Activated CD4-positive, alpha-beta T cell treated with anti-CD3 and anti-CD28 coated beads for 1 hour (primary cell): ENCODE measurements at regions not wholly inside any gene's neighbourhood (a gene's known extent, or its start where the extent isn't known, plus 50 kb on each side); places are given as distances from the start of the nearest gene placed in this dataset.
"Not testable (repeated sequence)": the region's sequence is repeated elsewhere in the genome, so short reads cannot be mapped to it uniquely, and the experiment has no call there.

Experiments
- DNase-seq: peaks from one replicate; pipeline ENCODE4 v3.0.0-alpha.2; 2020

DNA sequence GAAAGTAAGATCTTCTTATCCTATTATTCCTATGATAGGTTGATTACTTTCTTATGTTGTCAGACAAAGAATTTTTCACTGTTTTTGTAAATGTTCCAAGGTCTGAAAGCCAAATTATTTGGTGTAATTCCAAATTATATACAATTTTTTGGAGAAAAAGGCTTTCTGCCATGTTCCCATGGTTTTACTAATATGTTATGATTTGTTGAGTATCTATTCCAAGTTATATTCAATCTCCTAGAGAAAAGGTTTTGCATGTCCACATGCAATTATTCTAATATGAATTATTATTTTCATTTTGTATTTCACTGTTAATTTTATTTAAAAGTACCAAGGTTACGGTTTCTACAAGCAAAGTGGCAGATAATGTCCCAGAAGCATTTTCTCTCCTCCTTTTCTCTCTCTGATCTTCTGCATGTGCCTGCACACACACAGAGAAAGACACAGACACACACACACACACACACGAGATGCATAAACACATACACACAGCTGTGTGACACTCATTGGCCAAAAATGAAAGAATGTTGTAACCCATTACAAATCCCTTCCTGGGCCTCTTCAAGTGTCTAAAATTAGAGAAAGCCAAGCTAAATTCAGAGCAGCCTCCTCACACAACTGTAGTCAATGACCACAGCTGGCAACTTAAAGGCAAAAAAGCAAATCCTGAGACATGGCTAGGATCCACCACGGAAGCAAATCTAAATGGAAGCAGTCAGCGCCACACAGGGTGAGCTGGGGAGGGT is 621.0 kb downstream of the EFNB2 start:
- no peak for DNase-seq

DNA sequence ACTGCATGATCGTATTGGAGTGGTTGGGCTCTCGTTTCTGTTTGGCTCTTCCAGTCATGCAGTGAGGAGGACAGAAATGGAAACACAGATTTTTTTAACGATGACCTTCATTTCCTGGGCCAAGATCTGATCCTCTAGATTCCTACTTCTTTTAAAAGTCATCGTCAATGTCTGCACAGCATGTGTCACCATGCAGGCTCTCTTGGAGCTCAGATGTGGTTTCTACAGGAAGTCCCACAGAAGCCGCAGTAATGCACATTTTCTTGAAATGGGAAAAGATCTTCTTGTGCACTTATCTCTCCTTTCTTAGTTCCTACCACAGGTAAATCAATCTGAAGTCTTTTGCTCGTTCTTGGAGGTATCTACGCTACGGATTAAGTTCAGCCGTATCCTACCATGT is 626.9 kb downstream of the EFNB2 start:
- no peak for DNase-seq

DNA sequence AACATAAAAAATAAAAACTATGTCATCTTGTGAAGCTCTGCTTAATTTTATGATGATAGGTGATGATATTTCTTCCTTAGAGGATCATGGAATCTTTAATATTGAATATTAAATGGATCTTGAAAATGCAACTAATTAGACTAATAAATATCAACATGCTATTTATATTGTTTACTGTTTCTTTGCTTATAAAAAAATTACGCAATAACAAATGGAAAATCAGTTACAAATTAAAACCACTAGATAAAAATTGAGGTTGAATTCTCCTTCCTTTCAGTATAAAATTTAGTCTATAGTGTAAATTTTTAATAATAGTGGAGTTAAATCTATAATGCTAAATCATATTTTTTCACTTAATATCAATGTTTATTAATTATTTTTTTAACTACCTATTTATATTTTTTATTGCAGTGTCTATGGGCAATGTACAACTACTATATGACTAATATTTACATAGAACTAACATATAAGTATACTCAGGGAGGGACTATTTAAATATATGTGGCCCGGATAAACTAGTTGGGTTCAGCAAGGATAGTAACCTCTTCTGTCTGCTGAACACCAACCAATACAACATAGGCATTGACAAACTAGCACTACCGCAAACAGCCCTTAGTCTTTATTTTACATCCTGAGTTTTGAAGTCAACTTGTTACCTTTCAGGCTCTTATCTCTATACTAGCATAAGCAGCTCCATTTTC is 628.0 kb downstream of the EFNB2 start:
- no peak for DNase-seq

DNA sequence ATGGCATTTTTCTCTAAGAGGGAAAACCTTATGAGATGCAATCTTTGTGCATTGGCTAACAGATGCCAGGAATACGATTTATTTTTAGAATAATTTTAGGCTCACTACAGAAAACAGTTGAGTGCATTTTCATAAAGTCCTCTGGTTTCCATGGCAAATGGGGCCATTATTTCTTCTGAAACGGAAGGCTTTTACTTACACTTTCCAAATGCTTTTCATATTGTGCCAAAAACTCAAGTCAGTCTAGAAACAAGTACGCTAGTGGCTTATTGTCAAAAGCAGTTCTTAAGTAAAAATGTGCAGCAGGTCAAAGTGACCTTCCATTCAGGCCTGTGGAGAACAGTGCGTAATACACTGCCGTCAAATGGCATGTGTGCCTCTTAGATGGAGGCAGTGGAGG is 628.7 kb downstream of the EFNB2 start:
- no peak for DNase-seq

DNA sequence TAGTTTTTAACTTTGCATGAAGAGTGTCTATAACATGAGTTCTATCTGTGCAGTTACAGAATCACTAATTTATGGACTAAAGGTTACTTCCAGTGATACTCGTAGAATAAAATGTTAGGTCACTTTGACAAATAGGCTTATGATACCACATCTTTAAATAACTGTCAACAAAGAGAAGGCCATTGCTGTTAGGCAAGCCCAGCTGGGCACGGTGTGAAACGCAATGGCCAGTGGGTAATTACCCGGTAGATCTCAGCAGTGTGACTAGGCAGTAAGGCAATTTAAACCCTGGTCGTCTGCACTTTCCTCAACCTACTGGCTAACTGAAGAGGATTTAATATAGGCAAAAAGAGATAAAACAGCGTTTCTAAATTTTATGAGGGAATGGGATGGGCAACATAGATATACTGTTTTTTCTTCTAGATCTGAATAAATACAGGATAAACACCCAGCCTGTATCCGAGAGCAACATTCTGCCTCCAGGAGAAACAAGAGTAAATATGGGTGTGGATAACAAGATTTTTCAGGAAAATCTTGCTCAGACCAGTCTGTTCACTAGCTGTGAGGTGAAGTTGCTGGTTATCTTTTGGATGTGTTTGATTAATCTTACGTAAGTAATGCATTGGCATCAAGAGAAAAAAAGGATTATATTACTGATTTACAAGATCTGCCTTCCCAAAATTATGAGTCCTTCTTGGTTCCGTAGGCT is 631.3 kb downstream of the EFNB2 start:
- DNase-seq: no peak

DNA sequence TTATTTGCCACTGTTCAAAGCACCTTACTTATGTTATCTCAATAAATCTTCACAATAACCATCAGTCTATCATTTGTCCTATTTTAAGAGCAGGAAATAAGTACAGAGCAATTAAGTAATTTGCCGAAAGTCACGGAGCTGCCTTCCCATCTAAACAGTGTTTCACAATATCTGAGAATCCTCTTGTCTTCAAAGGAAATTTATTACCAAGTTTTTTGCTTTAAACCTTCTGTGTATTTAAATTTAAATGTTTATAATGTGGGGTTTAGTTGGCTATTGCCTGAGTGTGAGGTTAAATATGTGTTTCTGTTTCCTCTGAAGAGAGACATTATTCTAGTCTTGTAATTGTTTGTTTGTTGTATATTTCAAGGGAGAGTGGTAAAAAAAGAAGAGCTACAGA is 633.1 kb downstream of the EFNB2 start:
- DNase-seq: no peak

DNA sequence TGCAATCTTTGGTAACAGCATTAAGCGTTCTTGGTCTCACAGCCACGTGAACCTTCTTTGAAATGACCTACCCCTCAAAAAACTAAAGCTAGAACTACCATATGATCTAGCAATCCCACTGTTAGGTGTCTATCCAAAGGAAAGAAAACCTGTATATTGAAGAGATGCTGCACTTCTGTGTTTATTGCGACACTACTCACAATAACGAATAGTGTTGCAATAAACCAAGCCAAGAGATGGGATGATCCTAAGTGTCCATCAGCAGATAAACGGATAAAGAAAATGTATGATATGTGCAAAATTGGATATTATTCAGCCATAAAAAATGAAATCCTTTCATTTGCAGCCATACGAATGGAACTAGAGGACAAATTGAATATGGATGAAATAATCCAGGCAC is 637.9 kb downstream of the EFNB2 start:
- no peak for DNase-seq

DNA sequence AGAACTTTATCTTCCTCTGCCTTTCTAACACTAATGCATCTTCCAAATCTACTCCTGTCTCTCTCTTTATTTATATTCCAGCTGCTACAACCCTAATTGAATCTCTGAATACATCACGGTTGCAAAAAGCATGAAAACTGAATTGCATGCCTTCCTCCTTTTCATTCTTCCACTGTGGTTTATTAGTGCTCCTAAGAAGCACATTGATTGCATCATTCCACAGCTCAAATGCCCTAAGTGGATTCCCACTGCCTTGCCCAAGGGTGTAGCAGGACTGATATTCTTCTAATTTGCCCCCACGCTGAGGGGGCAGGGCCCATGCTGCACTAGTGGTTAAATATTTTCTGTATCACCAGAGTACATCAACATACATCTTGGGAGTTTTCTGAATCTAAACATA is 640.8 kb downstream of the EFNB2 start:
- DNase-seq: no peak

DNA sequence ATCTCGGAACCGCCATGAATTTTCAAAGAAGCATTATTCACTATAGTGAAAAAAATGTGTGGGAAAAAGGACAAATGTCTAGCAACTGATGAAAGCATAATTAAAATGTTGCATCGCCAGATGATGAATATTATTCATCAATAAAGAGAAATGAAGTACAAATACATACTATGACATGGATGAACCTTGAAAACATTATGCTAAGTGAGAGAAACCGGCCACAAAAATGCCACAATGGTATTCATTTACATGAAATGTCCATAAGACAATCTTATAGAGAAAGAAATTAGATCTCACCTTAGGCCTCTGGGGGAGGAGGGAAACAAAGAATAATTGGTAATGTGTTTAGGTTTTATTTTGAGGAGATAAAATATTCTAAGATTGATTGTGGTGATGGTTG is 645.0 kb downstream of the EFNB2 start:
- DNase-seq: no peak

DNA sequence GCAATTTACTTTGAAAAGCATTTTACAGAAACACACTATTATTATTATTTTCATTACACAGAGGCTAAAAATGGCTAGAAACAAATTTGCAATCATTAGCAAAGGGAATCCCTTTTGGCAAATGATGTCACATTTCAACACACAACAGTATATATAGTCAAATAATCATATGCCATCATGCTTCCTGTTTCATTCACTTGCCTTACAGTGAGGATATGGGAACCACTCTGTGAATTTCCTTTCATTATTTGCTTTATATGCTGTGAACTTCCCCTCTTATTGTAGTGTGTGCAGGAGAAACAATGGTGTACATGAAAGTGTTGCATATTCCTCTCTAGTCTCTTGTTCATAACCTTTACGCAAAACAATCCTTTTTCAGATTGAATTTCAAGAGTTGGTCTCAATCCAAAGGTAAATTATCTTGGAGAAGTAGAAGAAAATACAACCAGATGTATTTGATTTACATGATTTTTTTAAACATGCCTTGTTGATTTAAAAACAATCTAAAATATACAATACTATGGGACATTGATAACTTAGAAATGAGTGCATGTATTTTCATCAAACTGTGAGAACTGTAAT is 657.3 kb downstream of the EFNB2 start:
- no peak for DNase-seq

DNA sequence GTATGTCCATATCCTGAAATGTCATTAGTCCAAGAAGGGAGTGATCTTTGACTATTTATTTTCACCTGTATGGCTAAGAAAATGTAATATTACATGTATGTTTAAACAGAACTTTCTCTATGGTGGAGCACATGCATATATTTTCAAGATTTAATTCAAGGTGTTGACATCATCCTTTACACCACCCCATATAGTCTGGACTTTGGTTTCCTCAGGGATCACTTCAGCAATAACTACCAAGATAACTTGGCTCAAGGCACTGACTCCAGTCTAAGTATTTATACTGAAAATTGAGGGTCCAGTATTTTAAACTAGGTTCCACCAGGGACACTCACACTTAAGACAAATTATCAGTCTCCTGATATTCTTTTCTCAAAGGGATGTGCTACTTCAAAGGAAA is 660.6 kb downstream of the EFNB2 start:
- no peak for DNase-seq

DNA sequence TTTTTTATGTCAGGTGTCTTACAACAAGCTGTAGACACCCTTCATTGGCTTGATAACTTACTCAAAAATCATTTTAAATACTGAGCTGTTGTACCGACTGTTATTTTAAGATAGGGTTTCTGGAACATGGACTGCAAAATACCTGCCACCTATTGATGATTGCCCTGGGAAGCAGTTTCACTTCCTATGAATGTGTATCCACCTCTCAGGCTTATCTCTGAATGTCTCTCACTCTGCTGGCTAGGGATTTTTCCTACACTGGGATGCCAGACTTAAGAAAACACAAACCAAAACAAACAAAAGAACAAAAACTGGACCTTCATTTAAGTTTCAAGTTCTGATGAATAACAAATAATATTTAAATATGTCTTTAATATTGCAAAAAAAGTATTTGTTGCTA is 663.7 kb downstream of the EFNB2 start:
- DNase-seq: no peak

DNA sequence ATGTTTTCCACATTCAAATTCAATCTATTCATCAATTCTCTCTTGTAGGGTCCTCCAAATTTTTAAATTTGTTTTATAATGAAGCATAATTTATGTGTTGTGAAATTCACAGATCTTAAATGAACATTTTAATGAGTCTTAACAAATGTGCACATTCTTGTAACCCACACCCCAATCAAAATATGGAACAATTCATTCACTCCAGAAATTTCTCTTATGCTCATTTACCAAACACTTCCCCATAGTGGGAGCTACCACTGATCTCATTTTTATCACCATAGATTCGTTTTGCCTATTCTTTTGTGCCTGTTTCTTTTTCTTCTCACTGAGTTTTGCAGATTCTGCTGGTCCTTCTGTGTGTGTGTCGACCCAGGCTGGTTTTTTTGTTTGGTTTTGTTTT is 664.1 kb downstream of the EFNB2 start:
- no peak for DNase-seq

DNA sequence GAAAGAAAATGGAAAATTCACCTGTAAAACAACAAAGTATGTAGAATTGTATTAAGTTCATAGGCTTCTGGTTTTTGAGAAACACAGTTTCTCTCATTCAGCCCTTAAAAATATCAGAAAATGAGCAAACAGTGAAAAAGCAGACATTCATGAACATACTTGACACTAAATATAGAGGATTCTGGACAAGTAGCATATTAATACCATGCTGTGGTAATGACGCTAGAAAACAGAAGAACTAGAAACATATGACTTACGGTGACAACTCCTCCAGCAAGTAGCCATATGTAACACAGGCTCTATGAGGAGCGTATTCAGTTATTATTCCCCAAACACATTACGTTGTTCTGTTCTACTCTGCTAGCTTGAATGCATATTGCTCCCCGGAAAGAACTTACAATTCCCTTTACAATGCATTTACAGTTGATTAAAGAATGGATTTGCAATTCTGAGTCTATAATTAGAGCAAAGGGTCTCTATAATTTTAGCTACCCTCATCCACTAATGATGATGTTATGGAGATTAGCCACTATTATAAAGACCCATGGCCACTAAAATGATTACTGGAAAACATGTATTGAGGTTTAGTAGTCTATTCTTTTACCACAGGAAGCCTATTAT is 672.1 kb downstream of the EFNB2 start:
- DNase-seq: no peak

DNA sequence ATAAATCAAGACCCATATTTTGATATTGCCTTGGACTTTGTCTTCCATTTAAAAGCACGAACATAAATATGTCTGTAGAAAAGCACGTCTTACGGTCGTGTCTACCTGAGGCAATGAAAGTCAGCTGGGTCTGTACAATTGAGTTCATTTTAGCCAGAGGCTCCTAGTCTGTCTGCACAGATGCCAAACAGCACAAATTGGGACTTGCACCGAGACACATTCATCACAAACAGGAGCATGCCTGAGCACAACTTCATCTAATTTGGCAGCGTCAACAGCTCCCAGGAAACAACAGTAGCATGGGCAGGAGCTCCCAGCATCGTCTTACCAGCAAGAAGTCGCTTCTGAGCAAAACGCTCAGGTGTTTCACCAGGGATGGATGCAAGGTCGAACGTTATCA is 687.0 kb downstream of the EFNB2 start:
- no peak for DNase-seq

DNA sequence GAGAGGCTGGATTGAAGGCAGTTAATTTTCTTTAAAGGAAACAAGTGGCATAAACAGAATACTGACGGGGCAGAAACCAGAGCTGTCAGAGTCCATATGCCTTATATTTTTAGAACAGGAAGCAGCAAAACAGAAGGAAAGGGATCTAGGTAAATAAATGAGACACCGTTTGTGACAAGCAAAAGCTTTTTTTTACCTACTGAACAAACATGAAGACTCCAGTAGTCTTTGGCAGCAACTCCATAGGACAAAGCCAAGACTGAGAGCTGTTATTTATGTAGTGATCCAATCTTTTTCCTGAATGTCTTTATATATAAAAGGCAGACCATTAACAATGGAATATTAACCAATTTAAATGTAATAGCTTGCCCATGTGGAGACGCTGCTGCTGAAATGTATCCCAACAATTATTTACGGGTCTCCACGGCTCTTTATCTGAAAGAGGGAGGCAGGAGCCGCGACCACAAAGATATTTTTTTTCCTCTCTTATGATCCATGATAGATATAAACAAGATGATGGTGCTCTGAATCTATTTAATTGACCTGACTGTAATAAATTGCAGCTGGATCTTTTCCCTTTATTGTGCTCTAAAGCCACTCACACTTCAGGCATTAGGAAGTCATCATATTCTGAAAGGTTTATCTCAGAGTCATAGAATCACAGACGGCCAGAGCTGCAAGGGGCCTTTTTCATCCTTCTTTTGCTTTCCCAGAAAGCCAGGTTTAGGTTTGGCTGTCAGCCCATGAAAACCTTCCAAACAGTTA is 687.8 kb downstream of the EFNB2 start:
- no peak for DNase-seq

DNA sequence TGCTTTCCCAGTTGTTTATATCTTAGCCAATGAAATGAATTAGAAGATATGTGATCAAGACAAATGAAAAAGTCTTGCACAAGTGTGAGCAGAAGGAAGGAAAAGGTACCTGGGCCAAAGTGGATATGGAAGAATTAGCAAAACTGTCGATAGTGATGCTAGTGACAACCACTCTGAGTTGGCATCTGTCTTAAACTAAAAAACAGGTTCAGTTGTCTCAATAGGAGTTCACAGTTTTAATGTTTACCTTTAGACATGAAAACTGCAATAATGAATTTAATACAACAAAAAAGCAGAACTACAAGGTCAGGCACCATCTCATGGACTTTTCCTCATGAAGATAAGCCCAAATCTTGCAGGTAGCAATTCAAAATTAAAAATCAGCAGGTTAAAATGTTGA is 688.5 kb downstream of the EFNB2 start:
- no peak for DNase-seq

DNA sequence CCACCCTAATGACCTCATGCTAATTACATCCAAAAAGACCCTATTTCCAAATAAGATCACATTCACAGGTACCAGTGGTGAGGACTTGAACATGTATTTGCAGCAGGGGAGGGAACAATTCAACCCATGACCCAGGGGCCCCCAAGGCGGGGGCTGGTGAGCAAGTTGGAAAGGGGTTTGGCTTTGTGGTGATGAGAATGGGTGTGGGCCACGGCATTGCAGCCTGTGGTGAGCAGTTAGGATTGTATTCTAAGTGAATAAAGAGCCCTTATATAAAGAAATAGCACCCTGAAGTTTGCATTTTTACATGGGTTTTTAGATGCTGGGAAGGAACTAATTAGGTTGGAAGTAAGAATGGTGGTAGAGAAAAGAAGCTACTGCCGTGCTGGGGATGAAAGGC is 694.2 kb downstream of the EFNB2 start:
- DNase-seq: no peak

DNA sequence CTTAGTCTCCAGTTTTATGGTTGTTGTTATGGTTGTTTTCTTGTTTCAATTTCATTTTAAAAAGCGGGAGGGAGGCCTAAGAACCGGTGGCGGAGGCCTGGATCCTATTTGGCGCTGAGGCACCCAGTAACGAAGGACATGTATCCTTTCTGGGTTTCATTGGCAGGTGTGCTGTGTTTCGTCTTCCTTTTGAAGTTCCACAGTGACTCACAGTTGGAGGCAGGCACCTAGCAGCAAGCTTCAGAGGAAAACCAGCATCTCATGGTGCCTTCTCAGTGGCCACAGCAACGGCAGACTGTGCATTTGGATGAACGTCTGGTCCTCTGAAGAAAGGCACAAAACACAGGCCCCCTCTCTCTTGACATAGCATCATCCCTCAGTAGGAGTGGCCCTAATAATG is 697.2 kb downstream of the EFNB2 start:
- DNase-seq: no peak

DNA sequence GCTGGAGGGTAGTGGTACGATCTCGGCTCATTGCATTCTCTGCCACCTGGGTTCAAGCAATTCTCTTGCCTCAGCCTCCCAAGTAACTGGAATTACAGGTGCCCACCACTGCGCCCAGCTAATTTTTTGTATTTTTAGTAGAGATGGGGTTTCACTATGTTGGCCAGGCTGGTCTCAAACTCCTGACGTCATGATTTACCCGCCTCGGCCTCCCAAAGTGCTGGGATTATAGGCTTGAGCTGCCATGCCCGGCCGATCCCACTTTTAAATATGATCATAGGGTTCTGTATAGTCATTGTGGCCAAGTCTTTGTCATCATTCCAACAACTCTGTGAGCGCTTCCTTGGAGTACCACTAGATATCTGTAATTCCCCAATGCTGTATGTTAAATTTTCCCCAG is 698.2 kb downstream of the EFNB2 start:
- not testable (repeated sequence) for DNase-seq

DNA sequence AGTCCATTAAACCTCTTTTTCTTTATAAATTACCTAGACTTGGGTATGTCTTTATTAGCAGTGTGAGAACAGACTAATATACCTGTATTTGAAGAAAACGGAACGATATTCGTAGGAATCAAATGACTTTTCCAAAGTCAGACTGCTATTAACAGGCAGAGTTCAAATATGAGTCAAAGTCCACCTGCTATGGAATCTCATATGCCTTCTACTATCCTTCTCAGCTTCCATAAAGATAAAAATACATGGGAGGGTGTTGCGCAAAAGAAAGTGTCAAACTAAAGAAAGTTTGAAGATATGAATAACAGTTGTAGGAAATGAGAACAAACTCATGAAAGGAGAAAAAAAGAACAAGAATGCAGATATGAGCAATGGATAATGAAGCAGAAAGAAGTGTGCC is 704.6 kb downstream of the EFNB2 start:
- DNase-seq: no peak

DNA sequence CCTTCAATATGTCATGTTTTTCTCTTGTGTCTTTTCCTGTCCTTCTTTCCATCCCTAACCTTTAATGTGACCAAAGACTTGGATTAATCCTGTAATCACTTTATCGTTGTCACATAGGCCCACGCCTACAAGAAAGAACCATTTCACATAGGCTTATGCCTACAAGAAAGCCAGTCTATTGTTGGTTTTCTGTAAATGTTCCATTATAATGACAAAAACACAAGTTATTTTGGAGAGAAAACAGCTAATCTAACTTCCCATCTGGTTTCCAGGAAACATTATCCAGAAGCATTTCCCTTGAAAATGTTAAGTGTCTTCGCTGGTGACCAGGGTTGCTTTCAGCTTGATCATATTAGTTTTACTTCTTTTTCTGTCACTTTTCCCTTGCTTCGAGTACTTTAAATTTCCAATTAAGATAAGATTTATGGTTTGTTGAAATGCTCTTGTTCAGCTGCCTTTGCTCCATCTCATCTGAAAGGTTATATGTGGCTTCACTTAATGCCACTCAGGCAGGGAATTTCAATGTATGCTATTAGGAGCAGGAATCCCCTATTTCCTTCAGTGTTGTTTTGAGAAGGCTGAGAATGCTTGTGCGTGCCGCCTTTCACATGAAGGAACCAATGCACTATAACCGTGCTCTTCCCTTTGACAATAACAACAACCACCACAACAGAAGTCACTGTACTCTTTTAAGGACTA is 708.2 kb downstream of the EFNB2 start:
- DNase-seq: no peak
